GM18909 (cell line): ENCODE measurements at regions not wholly inside any gene's neighbourhood (a gene's known extent, or its start where the extent isn't known, plus 50 kb on each side); places are given as distances from the start of the nearest gene placed in this dataset.
A peak's percentile ranks its signal among the peaks of the same experiment; 100 is the strongest.

Experiments used
- ATAC-seq: cut with Tn5 transposase; IDR thresholded peaks from one replicate; pipeline ENCODE4 v1.9.1; 2021; ENCODE audit warnings: mild to moderate bottlenecking; ENCODE audit not compliant: unreplicated experiment, poor library complexity

DNA sequence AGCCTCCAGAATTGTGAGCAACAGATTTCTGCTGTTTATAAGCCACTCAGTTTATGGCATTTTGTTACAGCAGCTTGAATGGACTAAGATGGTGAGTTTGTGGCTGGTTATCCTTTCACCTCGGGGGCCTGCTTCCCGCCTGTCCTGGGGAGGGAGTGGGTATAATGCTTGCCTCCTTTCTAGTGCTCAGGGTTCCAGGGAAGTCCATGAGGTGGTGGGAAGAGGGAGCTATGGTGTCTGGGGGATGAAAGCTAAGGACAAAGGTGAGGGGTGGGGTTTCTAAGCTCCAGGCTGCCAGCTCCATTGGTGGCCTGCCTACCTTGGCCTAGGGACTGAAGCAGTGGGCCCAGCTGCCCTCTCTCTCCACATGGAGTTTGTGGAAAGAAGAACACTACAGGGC, 50.2 kb upstream of the SDK2 start:
- ATAC-seq = no peak

GRCh38 chr17:73695035-73695738, 50.9 kb upstream of the SDK2 start:
- ATAC-seq = no peak

- no peak for ATAC-seq
Measured at GRCh38 chr17:73696251-73696650, 52.0 kb upstream of the SDK2 start.

DNA sequence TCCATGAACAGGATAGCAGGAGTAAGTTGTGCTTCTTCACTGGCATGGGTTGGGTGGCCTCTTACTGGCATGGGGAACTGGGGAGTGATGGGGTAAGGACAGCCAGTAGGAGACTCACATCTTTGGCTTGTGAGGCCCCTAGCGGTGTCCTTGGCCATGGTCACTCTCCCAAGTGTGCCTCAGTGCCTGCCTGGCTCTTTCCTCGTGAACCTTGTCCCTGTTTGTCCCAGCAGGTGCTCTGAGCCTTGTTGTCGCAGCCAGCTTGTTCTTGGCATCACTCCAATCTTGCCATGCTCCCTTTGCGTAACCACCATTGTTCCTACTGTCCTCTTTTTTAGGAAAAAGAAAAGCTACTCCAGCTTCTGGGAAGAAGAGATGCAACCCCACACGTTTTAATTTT, 53.6 kb upstream of the SDK2 start:
- no peak for ATAC-seq

DNA sequence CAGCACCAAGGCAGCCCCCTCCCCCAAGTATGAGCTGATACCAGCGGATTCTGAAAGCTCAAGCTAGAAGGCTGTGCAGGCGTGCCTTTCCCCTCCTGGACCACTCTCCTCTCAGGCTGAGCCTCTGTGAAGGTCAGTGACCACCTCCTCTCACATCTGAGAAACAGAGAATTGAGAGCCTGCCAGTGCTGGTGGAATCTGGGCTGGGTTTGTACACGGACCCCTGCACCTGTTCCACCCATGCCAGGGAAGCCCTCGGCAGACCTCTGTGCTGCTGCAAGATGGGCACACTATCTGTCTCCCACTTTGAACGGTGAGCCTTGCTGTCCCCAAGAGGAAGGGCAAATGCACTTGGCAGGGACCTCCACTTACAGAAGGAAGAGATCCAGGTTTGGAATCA, 54.7 kb upstream of the SDK2 start:
- no peak for ATAC-seq

DNA sequence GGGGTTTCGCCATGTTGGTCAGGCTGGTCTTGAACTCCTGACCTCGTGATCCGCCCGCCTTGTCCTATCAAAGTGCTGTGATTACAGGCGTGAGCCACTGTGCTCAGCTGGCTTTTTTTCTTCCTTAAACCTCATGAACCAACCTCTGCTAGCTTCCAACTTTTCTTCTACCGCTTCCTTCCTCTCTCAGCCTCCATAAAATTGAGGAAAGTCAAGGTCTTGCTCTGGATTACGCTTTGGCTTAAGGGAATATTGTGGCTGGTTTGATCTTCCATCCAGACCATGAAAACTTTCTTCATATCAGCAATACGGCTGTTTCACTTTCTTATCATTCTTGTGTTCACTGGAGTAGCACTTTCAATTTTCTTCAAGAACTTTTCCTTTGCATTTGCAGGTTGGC, 57.5 kb upstream of the SDK2 start:
- ATAC-seq = no peak

GRCh38 chr17:73703192-73703591, 58.9 kb upstream of the SDK2 start:
- ATAC-seq = no peak

DNA sequence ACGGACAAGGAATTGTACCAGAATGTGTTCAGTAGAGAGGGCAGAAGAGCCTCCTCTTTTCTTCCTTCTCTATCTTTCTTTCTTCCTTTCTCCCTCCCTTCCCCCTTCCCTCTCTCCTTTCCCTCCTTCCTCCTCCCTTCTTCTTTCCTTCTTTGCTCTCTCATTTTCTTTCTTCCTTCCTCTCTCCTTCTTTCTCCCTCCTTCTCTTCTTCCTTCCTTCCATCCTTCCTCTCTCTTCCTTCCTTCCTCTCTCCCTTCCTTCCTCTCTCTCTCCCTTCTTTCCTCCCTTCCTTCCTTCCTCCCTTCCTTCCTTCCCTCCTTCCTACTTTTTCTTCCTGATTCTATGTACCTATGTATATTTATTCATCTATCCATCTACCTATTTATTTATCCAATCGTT, 59.7 kb upstream of the SDK2 start:
- ATAC-seq = no peak

- ATAC-seq = no peak
Measured at GRCh38 chr17:73705594-73705993, 61.3 kb upstream of the SDK2 start.

GRCh38 chr17:73706428-73706827, 62.2 kb upstream of the SDK2 start:
- no peak for ATAC-seq

- no peak for ATAC-seq
Measured at GRCh38 chr17:73706858-73707257, 62.6 kb upstream of the SDK2 start.

GRCh38 chr17:73707358-73707757, 63.1 kb upstream of the SDK2 start:
- no peak for ATAC-seq

DNA sequence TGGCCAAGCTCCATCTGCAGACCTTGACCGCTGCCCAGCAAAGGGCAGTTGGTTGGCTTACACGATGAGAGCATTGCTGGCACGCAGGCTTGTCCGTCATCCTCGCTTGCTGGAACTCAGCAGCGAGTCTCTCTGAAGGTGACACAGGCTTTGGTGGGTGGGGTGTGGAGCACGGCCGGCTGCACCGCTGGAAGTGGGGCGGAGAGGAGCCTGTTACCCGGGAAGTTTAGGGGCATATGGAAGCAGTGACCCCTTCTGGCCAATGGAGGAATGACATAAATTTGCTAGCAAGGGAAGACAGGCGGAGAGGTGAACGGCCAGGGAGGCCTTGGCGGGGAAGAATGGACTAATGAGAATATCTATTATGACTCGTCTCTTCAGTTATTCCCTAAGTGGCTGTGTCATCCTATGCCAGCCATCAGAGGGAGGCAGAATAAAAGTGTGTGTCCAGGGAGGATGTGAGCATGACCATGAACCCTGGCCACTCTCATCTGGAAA, 65.9 kb upstream of the SDK2 start:
- ATAC-seq = no peak

DNA sequence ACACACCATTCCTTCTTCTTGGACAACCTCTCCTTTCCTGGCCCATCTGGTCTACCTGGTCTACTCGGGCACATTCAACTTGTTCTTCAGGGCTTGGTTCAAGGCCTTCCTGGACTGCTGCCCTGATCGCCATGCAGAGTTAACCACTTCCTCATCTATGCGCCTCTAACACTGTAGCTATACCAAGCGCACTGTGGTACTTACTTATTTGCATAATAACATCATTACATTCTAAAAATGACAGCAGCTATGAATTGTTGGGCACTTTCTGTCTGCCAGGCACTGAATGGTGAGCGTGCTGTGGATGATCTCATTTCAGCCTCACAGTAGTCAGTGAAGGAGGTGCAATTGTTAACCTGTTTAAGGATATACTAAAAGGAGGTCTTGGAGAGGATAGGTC, 66.9 kb upstream of the SDK2 start:
- peak; percentile 89 for ATAC-seq

- ATAC-seq = no peak
Measured at GRCh38 chr17:73711916-73712315, 67.7 kb upstream of the SDK2 start.

DNA sequence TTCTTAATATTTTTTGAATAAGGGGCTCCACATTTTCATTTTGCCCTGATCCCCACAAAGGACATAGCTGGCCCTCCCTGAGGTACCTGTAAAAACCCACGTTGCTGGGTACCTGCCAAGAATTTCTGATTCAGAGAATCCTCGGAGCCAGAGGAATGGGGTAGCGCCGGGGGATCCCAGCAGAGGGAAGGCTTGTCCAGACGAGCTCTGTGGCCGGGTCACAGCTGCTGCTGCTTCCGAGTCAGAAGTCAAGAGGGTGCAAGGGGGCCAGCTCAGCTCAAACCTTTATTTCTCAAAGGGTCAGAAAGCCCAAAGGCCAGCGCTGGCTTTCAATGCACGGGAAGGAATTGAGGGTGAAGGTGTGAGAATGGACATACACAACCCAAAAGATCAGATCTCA, 68.9 kb upstream of the SDK2 start:
- no peak for ATAC-seq

GRCh38 chr17:73715769-73716168, 71.5 kb upstream of the SDK2 start:
- no peak for ATAC-seq

GRCh38 chr17:73717690-73718089, 73.4 kb upstream of the SDK2 start:
- ATAC-seq = no peak

DNA sequence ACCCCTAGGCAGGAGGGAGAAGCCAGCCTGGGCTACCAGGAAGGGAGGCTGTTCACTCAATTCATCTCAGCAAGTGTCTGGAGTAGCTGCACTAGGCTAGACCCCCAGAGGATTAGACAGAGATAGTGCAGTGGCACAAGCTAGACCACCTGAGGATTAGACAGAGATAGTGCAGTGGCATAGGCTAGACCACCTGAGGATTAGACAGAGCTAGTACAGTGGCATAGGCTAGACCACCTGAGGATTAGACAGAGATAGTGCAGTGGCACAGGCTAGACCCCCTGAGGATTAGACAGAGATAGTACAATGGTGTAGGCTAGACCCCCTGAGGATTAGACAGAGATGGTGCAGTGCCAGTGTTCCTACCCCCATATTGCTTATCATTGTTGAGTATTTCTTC, 74.1 kb upstream of the SDK2 start:
- no peak for ATAC-seq

DNA sequence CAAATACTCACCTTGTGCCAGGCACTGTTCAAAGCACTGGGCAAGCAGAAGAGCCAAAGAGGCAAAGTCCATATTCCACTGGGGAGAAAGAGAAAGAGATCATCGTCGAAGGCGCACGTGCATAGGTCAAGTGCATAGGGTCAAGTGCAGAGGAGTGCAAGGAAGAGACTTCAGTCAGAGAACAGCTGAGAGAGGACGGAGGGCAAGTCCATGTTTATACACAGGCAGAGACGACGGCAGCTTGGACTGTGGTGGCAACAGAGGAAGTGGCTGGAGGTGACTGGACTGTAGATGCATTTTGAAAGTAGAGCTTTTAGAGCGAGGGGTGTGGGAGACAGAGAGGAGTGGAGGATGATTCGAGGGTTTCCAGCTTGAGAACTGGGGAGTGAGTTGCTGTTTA, 74.7 kb upstream of the SDK2 start:
- ATAC-seq = no peak

GRCh38 chr17:73719588-73720071, 75.4 kb upstream of the SDK2 start:
- no peak for ATAC-seq

- no peak for ATAC-seq
Measured at GRCh38 chr17:73720187-73720834, 76.1 kb upstream of the SDK2 start.
